ENCODE measurements at regions not wholly inside any gene's neighbourhood (a gene's known extent, or its start where the extent isn't known, plus 50 kb on each side); places are given as distances from the start of the nearest gene placed in this dataset.

- Histone ChIP-seq H3K4me3 (ENCODE audit: severe bottlenecking) (no peak overlapping the region), H3K4me1 (ENCODE audit: insufficient read depth, poor library complexity, severe bottlenecking) (peaks cover 11% of the 10 kb centered on the region), H3K27ac (ENCODE audit: poor library complexity, severe bottlenecking) (no peak overlapping the region), H3K36me3 (ENCODE audit: low read depth) (no peaks in the 10 kb centered on the region), H3K9me3 (ENCODE audit: severe bottlenecking) (no peaks in the 10 kb centered on the region), H3K27me3 (ENCODE audit: insufficient read depth, poor library complexity, severe bottlenecking) (no peaks in the 10 kb centered on the region)
- TF ChIP-seq CTCF (IDR thresholded peaks at IDR 0.05; ENCODE audit: poor library complexity, severe bottlenecking) = no peak
- DNase-seq (ENCODE audit: low spot score) = no peak
- no peak for ATAC-seq (ENCODE audit: low read depth)
These were observed 72.1 kb upstream of the SIM2 start for GRCh38 chr21:36626791-36627190.

- Histone ChIP-seq H3K4me1 (ENCODE audit: insufficient read depth, poor library complexity, severe bottlenecking) (peaks cover 11% of the 10 kb centered on the region), H3K4me3 (ENCODE audit: severe bottlenecking) (no peak overlapping the region), H3K27ac (ENCODE audit: poor library complexity, severe bottlenecking) (no peak overlapping the region), H3K36me3 (ENCODE audit: low read depth) (no peaks in the 10 kb centered on the region), H3K27me3 (ENCODE audit: insufficient read depth, poor library complexity, severe bottlenecking) (no peaks in the 10 kb centered on the region), H3K9me3 (ENCODE audit: severe bottlenecking) (no peaks in the 10 kb centered on the region)
- no peak for TF ChIP-seq CTCF (IDR thresholded peaks at IDR 0.05; ENCODE audit: poor library complexity, severe bottlenecking)
- no peak for DNase-seq (ENCODE audit: low spot score)
- ATAC-seq (ENCODE audit: low read depth) = peak; percentile 83
These were observed 71.7 kb upstream of the SIM2 start for GRCh38 chr21:36627242-36627641.

- no peaks in the 10 kb centered on the region for H3K36me3 ChIP-seq (ENCODE audit: low read depth)
- no peak for ATAC-seq (ENCODE audit: low read depth)
- H3K27me3 ChIP-seq (ENCODE audit: insufficient read depth, poor library complexity, severe bottlenecking) = no peaks in the 10 kb centered on the region
- H3K27ac ChIP-seq (ENCODE audit: poor library complexity, severe bottlenecking) = no peak overlapping the region
- peaks cover 11% of the 10 kb centered on the region for H3K4me1 ChIP-seq (ENCODE audit: insufficient read depth, poor library complexity, severe bottlenecking)
- no peak for DNase-seq (ENCODE audit: low spot score)
- no peak for TF ChIP-seq CTCF (IDR thresholded peaks at IDR 0.05; ENCODE audit: poor library complexity, severe bottlenecking)
- no peak overlapping the region for H3K4me3 ChIP-seq (ENCODE audit: severe bottlenecking)
- H3K9me3 ChIP-seq (ENCODE audit: severe bottlenecking) = no peaks in the 10 kb centered on the region
These were observed 70.8 kb upstream of the SIM2 start for GRCh38 chr21:36628106-36628505.

- Histone ChIP-seq H3K36me3 (ENCODE audit: low read depth) (no peaks in the 10 kb centered on the region), H3K27me3 (ENCODE audit: insufficient read depth, poor library complexity, severe bottlenecking) (no peaks in the 10 kb centered on the region), H3K27ac (ENCODE audit: poor library complexity, severe bottlenecking) (no peak overlapping the region), H3K9me3 (ENCODE audit: severe bottlenecking) (no peaks in the 10 kb centered on the region), H3K4me3 (ENCODE audit: severe bottlenecking) (no peak overlapping the region), H3K4me1 (ENCODE audit: insufficient read depth, poor library complexity, severe bottlenecking) (peaks cover 11% of the 10 kb centered on the region)
- no peak for ATAC-seq (ENCODE audit: low read depth)
- no peak for DNase-seq (ENCODE audit: low spot score)
- TF ChIP-seq CTCF (IDR thresholded peaks at IDR 0.05; ENCODE audit: poor library complexity, severe bottlenecking) = no peak
These were observed 70.0 kb upstream of the SIM2 start for GRCh38 chr21:36628761-36629460.

GRCh38 chr21:36630485-36631206, 68.3 kb upstream of the SIM2 start:
- ATAC-seq (ENCODE audit: low read depth) = peak; percentile 67; the same call in 2 of the 3 replicates

More at GRCh38 chr21:36630485-36631206, 68.3 kb upstream of the SIM2 start:
- H3K9me3 ChIP-seq (ENCODE audit: severe bottlenecking) = no peaks in the 10 kb centered on the region
- H3K36me3 ChIP-seq (ENCODE audit: low read depth) = no peaks in the 10 kb centered on the region
- no peak overlapping the region for H3K27ac ChIP-seq (ENCODE audit: poor library complexity, severe bottlenecking)
- TF ChIP-seq CTCF (IDR thresholded peaks at IDR 0.05; ENCODE audit: poor library complexity, severe bottlenecking) = peak; percentile 87
- no peaks in the 10 kb centered on the region for H3K27me3 ChIP-seq (ENCODE audit: insufficient read depth, poor library complexity, severe bottlenecking)
- peaks cover 11% of the 10 kb centered on the region for H3K4me1 ChIP-seq (ENCODE audit: insufficient read depth, poor library complexity, severe bottlenecking)
- DNase-seq (ENCODE audit: low spot score) = no peak
- no peak overlapping the region for H3K4me3 ChIP-seq (ENCODE audit: severe bottlenecking)
